ENCODE measurements at regions not wholly inside any gene's neighbourhood (a gene's known extent, or its start where the extent isn't known, plus 50 kb on each side); places are given as distances from the start of the nearest gene placed in this dataset.

- no peak for DNase-seq
- H3K4me1 Mint-ChIP-seq: no peaks in the 10 kb centered on the region
- no peak overlapping the region for H3K27ac Mint-ChIP-seq
- ATAC-seq: no peak
- H3K27me3 Mint-ChIP-seq: no peaks in the 10 kb centered on the region
- H3K9me3 ChIP-seq (ENCODE audit: control insufficient read depth, low read length, poor library complexity, severe bottlenecking): no peaks in the 10 kb centered on the region
- H3K4me3 Mint-ChIP-seq: no peak overlapping the region
- H3K36me3 Mint-ChIP-seq (ENCODE audit: low read depth): no peaks in the 10 kb centered on the region
Measured at GRCh38 chr21:27225151-27225550, 258.3 kb upstream of the ADAMTS5 start.

- no peaks in the 10 kb centered on the region for H3K9me3 ChIP-seq (ENCODE audit: control insufficient read depth, low read length, poor library complexity, severe bottlenecking)
- ATAC-seq (no peak), DNase-seq (no peak)
- Mint-ChIP-seq H3K4me3 (no peak overlapping the region), H3K4me1 (no peaks in the 10 kb centered on the region), H3K27me3 (no peaks in the 10 kb centered on the region), H3K36me3 (ENCODE audit: low read depth) (no peaks in the 10 kb centered on the region), H3K27ac (no peak overlapping the region)
Measured at GRCh38 chr21:27224169-27224568, 257.3 kb upstream of the ADAMTS5 start.

- no peak overlapping the region for H3K27ac Mint-ChIP-seq
- ATAC-seq: no peak
Measured at GRCh38 chr21:27221077-27221476, 254.2 kb upstream of the ADAMTS5 start.

GRCh38 chr21:27220416-27220815, 253.5 kb upstream of the ADAMTS5 start:
- ATAC-seq (no peak), DNase-seq (no peak)
- H3K9me3 ChIP-seq (ENCODE audit: control insufficient read depth, low read length, poor library complexity, severe bottlenecking): no peaks in the 10 kb centered on the region
- no peaks in the 10 kb centered on the region for H3K27me3 Mint-ChIP-seq
- no peak overlapping the region for H3K27ac Mint-ChIP-seq
- no peaks in the 10 kb centered on the region for H3K36me3 Mint-ChIP-seq (ENCODE audit: low read depth)
- H3K4me3 Mint-ChIP-seq: no peak overlapping the region
- H3K4me1 Mint-ChIP-seq: no peaks in the 10 kb centered on the region

More at GRCh38 chr21:27221077-27221476, 254.2 kb upstream of the ADAMTS5 start:
- no peak overlapping the region for H3K4me3 Mint-ChIP-seq
- DNase-seq: no peak
- H3K27me3 Mint-ChIP-seq: no peaks in the 10 kb centered on the region
- H3K36me3 Mint-ChIP-seq (ENCODE audit: low read depth): no peaks in the 10 kb centered on the region
- H3K9me3 ChIP-seq (ENCODE audit: control insufficient read depth, low read length, poor library complexity, severe bottlenecking): no peaks in the 10 kb centered on the region
- H3K4me1 Mint-ChIP-seq: no peaks in the 10 kb centered on the region

- DNase-seq: no peak
- Mint-ChIP-seq H3K4me1 (no peaks in the 10 kb centered on the region), H3K27me3 (no peaks in the 10 kb centered on the region), H3K36me3 (ENCODE audit: low read depth) (no peaks in the 10 kb centered on the region), H3K4me3 (no peak overlapping the region), H3K27ac (no peak overlapping the region)
- H3K9me3 ChIP-seq (ENCODE audit: control insufficient read depth, low read length, poor library complexity, severe bottlenecking): no peaks in the 10 kb centered on the region
- no peak for ATAC-seq
Measured at GRCh38 chr21:27219068-27219467, 252.2 kb upstream of the ADAMTS5 start.

- no peaks in the 10 kb centered on the region for H3K4me1 Mint-ChIP-seq
- no peak overlapping the region for H3K27ac Mint-ChIP-seq
- no peak for ATAC-seq
- H3K9me3 ChIP-seq (ENCODE audit: control insufficient read depth, low read length, poor library complexity, severe bottlenecking): no peaks in the 10 kb centered on the region
- no peaks in the 10 kb centered on the region for H3K27me3 Mint-ChIP-seq
- no peaks in the 10 kb centered on the region for H3K36me3 Mint-ChIP-seq (ENCODE audit: low read depth)
- H3K4me3 Mint-ChIP-seq: no peak overlapping the region
- no peak for DNase-seq
Measured at GRCh38 chr21:27213303-27213702, 246.4 kb upstream of the ADAMTS5 start.

- H3K27ac Mint-ChIP-seq: no peak overlapping the region
- no peaks in the 10 kb centered on the region for H3K9me3 ChIP-seq (ENCODE audit: control insufficient read depth, low read length, poor library complexity, severe bottlenecking)
- H3K27me3 Mint-ChIP-seq: no peaks in the 10 kb centered on the region
- no peak overlapping the region for H3K4me3 Mint-ChIP-seq
- no peak for DNase-seq
- no peak for ATAC-seq
- H3K36me3 Mint-ChIP-seq (ENCODE audit: low read depth): no peaks in the 10 kb centered on the region
- no peaks in the 10 kb centered on the region for H3K4me1 Mint-ChIP-seq
Measured at GRCh38 chr21:27212441-27212840, 245.6 kb upstream of the ADAMTS5 start.

GRCh38 chr21:27209546-27209945, 242.7 kb upstream of the ADAMTS5 start:
- ATAC-seq (no peak), DNase-seq (no peak)
- Mint-ChIP-seq H3K4me3 (no peak overlapping the region), H3K36me3 (ENCODE audit: low read depth) (no peaks in the 10 kb centered on the region), H3K4me1 (no peaks in the 10 kb centered on the region), H3K27me3 (no peaks in the 10 kb centered on the region), H3K27ac (no peak overlapping the region)
- no peaks in the 10 kb centered on the region for H3K9me3 ChIP-seq (ENCODE audit: control insufficient read depth, low read length, poor library complexity, severe bottlenecking)

- Mint-ChIP-seq H3K4me1 (no peaks in the 10 kb centered on the region), H3K27ac (no peak overlapping the region), H3K27me3 (no peaks in the 10 kb centered on the region), H3K36me3 (ENCODE audit: low read depth) (no peaks in the 10 kb centered on the region), H3K4me3 (no peak overlapping the region)
- ATAC-seq (no peak), DNase-seq (no peak)
- H3K9me3 ChIP-seq (ENCODE audit: control insufficient read depth, low read length, poor library complexity, severe bottlenecking): no peaks in the 10 kb centered on the region
Measured at GRCh38 chr21:27206368-27206982, 239.6 kb upstream of the ADAMTS5 start.

GRCh38 chr21:27202301-27202700, 235.4 kb upstream of the ADAMTS5 start:
- DNase-seq: no peak
- H3K9me3 ChIP-seq (ENCODE audit: control insufficient read depth, low read length, poor library complexity, severe bottlenecking): no peaks in the 10 kb centered on the region
- Mint-ChIP-seq H3K4me3 (no peak overlapping the region), H3K36me3 (ENCODE audit: low read depth) (no peaks in the 10 kb centered on the region), H3K27me3 (no peaks in the 10 kb centered on the region), H3K27ac (no peak overlapping the region), H3K4me1 (no peaks in the 10 kb centered on the region)
- ATAC-seq: no peak

GRCh38 chr21:27201197-27201596, 234.3 kb upstream of the ADAMTS5 start:
- H3K27ac Mint-ChIP-seq: no peak overlapping the region
- no peak for DNase-seq
- no peak for ATAC-seq
- no peaks in the 10 kb centered on the region for H3K27me3 Mint-ChIP-seq
- no peak overlapping the region for H3K4me3 Mint-ChIP-seq
- no peaks in the 10 kb centered on the region for H3K9me3 ChIP-seq (ENCODE audit: control insufficient read depth, low read length, poor library complexity, severe bottlenecking)
- no peaks in the 10 kb centered on the region for H3K4me1 Mint-ChIP-seq
- no peaks in the 10 kb centered on the region for H3K36me3 Mint-ChIP-seq (ENCODE audit: low read depth)

- ATAC-seq: no peak
- no peaks in the 10 kb centered on the region for H3K9me3 ChIP-seq (ENCODE audit: control insufficient read depth, low read length, poor library complexity, severe bottlenecking)
- no peak overlapping the region for H3K27ac Mint-ChIP-seq
Measured at GRCh38 chr21:27196651-27197050, 229.8 kb upstream of the ADAMTS5 start.

GRCh38 chr21:27192281-27192949, 225.5 kb upstream of the ADAMTS5 start:
- no peaks in the 10 kb centered on the region for H3K9me3 ChIP-seq (ENCODE audit: control insufficient read depth, low read length, poor library complexity, severe bottlenecking)
- H3K4me3 Mint-ChIP-seq: no peak overlapping the region
- DNase-seq (no peak), ATAC-seq (no peak)
- no peak overlapping the region for H3K27ac Mint-ChIP-seq
- no peaks in the 10 kb centered on the region for H3K27me3 Mint-ChIP-seq
- H3K36me3 Mint-ChIP-seq (ENCODE audit: low read depth): no peaks in the 10 kb centered on the region
- no peaks in the 10 kb centered on the region for H3K4me1 Mint-ChIP-seq

More at GRCh38 chr21:27196651-27197050, 229.8 kb upstream of the ADAMTS5 start:
- no peak overlapping the region for H3K4me3 Mint-ChIP-seq
- no peaks in the 10 kb centered on the region for H3K36me3 Mint-ChIP-seq (ENCODE audit: low read depth)
- H3K4me1 Mint-ChIP-seq: no peaks in the 10 kb centered on the region
- no peaks in the 10 kb centered on the region for H3K27me3 Mint-ChIP-seq
- DNase-seq: no peak

GRCh38 chr21:27190601-27191000, 223.7 kb upstream of the ADAMTS5 start:
- Mint-ChIP-seq H3K27ac (no peak overlapping the region), H3K4me1 (no peaks in the 10 kb centered on the region), H3K4me3 (no peak overlapping the region), H3K27me3 (no peaks in the 10 kb centered on the region), H3K36me3 (ENCODE audit: low read depth) (no peaks in the 10 kb centered on the region)
- H3K9me3 ChIP-seq (ENCODE audit: control insufficient read depth, low read length, poor library complexity, severe bottlenecking): no peaks in the 10 kb centered on the region
- no peak for DNase-seq
- no peak for ATAC-seq
